IMR-90 (cell line): ENCODE measurements at regions not wholly inside any gene's neighbourhood (a gene's known extent, or its start where the extent isn't known, plus 50 kb on each side); places are given as distances from the start of the nearest gene placed in this dataset.
"Not testable (repeated sequence)": the region's sequence is repeated elsewhere in the genome, so short reads cannot be mapped to it uniquely, and the experiment has no call there.

ENCODE experiments used
- BHLHE40 ChIP-seq: fragments of 150-350 bp; IDR thresholded peaks from 2 replicates; pipeline ENCODE4 v1.6.1; 2016; ENCODE audit warnings: mild to moderate bottlenecking, low read depth, low read length
- CEBPB ChIP-seq: IDR thresholded peaks from 2 replicates; pipeline ENCODE4 v1.6.1; 2012; ENCODE audit warnings: low read depth, low read length, improper control_type of control experiment
- CHD1 ChIP-seq: IDR thresholded peaks from 2 replicates; pipeline ENCODE4 v1.6.1; 2012; ENCODE audit warnings: low read depth, low read length, improper control_type of control experiment
- CTCF ChIP-seq: conservative IDR thresholded peaks from 2 replicates; pipeline ENCODE4 v1.5.1; 2012; ENCODE audit warnings: mild to moderate bottlenecking, low read depth, low read length, improper control_type of control experiment
- MAFK ChIP-seq: IDR thresholded peaks from 2 replicates; pipeline ENCODE4 v1.6.1; 2012; ENCODE audit warnings: low read depth, low read length, improper control_type of control experiment
- MXI1 ChIP-seq: IDR thresholded peaks from 2 replicates; pipeline ENCODE4 v1.6.1; 2012; ENCODE audit warnings: low read depth, mild to moderate bottlenecking, low read length, moderate library complexity, borderline replicate concordance
- POLR2A ChIP-seq: IDR thresholded peaks from 2 replicates; pipeline ENCODE4 v1.6.1; 2012; ENCODE audit warnings: mild to moderate bottlenecking, low read depth, low read length
- RAD21 ChIP-seq: IDR thresholded peaks from 2 replicates; pipeline ENCODE4 v1.6.1; 2012; ENCODE audit warnings: low read length, improper control_type of control experiment
- RFX5 ChIP-seq: IDR thresholded peaks from 2 replicates; pipeline ENCODE4 v1.8.0; 2012; ENCODE audit warnings: low read depth, mild to moderate bottlenecking, low read length, moderate library complexity
- SMC3 ChIP-seq: fragments of 150-350 bp; IDR thresholded peaks from 2 replicates; pipeline ENCODE4 v1.6.1; 2016; ENCODE audit warnings: low read depth, mild to moderate bottlenecking, antibody characterized with exemption, low read length, moderate library complexity
- USF2 ChIP-seq: fragments of 150-350 bp; IDR thresholded peaks from 2 replicates; pipeline ENCODE4 v1.6.1; 2017; ENCODE audit warnings: mild to moderate bottlenecking, antibody characterized with exemption, low read length, low read depth

- TF ChIP-seq RAD21, CTCF, POLR2A, SMC3, RFX5, CEBPB, BHLHE40, MXI1, MAFK, USF2, CHD1: not testable (repeated sequence)
These were observed 1957.8 kb downstream of the FOXD4L5 start for GRCh38 chr9:63327211-63327610.
